CD4-positive, alpha-beta T cell (primary cell): ENCODE measurements at regions not wholly inside any gene's neighbourhood (a gene's known extent, or its start where the extent isn't known, plus 50 kb on each side); places are given as distances from the start of the nearest gene placed in this dataset.

Experiments used
- ATAC-seq: fragments of 200-7000 bp; cut with Tn5 transposase; one replicate; pipeline ENCODE4 v1.10.0; 2022; ENCODE audit warnings: mild to moderate bottlenecking; ENCODE audit not compliant: poor library complexity
- CTCF ChIA-PET: fragments of 350-600 bp; sonication (Branson Sonifier 250); formaldehyde crosslinking; loops from one replicate; lab custom pipeline; 2021; ENCODE audit warnings: antibody characterized with exemption, inconsistent platforms; lab: Charles Lee
- POLR2A ChIA-PET: fragments of 350-600 bp; sonication (Branson Sonifier 250); formaldehyde crosslinking; loops from one replicate; lab custom pipeline; 2021; ENCODE audit warnings: antibody characterized with exemption, inconsistent platforms; lab: Charles Lee
- DNase-seq, 14 experiments: peaks; one replicate each; pipeline ENCODE4 v3.0.0-alpha.2; 2013 to 2020; ENCODE audit warnings: mixed read lengths in 2 of 14
- H3K27ac ChIP-seq, 2 donors: one replicate each; pipeline versions ENCODE4 v1.5.1 to v1.7.0; 2013; ENCODE audit warnings: low read length in 2 of 2, low read depth in 1 of 2, mild to moderate bottlenecking in 1 of 2
- H3K27me3 ChIP-seq, 2 experiments: 1 replicate in 1 of 2; 2 replicates in 1 of 2; pipeline versions ENCODE4 v1.6.1 to v1.7.0; 2013; ENCODE audit warnings: low read length in 2 of 2, control low read depth in 1 of 2, mild to moderate bottlenecking in 1 of 2, moderate library complexity in 1 of 2; ENCODE audit not compliant: insufficient read depth in 2 of 2, control insufficient read depth in 1 of 2
- H3K36me3 ChIP-seq: one replicate; pipeline ENCODE4 v1.6.1; 2013; ENCODE audit warnings: low read length, control low read depth; ENCODE audit not compliant: insufficient read depth
- H3K4me1 ChIP-seq: one replicate; pipeline ENCODE4 v1.6.1; 2013; ENCODE audit warnings: low read length, control low read depth; ENCODE audit not compliant: insufficient read depth
- H3K4me3 ChIP-seq: one replicate; pipeline ENCODE4 v1.5.1; 2013; ENCODE audit warnings: mild to moderate bottlenecking, low read length, moderate library complexity
- H3K9me3 ChIP-seq, 2 experiments: 1 replicate in 1 of 2; 2 replicates in 1 of 2; pipeline versions ENCODE4 v1.6.1 to v1.7.0; 2013; ENCODE audit warnings: low read length in 2 of 2, mild to moderate bottlenecking in 2 of 2, control low read depth in 1 of 2, moderate library complexity in 1 of 2; ENCODE audit not compliant: control insufficient read depth in 1 of 2, insufficient read depth in 1 of 2
- H3K27ac Mint-ChIP-seq: one replicate; pipeline ENCODE4 v1.8.0; 2020; ENCODE audit warnings: mixed read lengths
- H3K27me3 Mint-ChIP-seq: one replicate; pipeline ENCODE4 v1.8.0; 2021; ENCODE audit warnings: mixed read lengths
- H3K36me3 Mint-ChIP-seq: one replicate; pipeline ENCODE4 v1.8.0; 2021; ENCODE audit warnings: low read depth, mixed read lengths
- H3K4me1 Mint-ChIP-seq: one replicate; pipeline ENCODE4 v1.8.0; 2021; ENCODE audit warnings: low read depth, mixed read lengths
- H3K4me3 Mint-ChIP-seq: one replicate; pipeline ENCODE4 v1.8.0; 2020; ENCODE audit warnings: mild to moderate bottlenecking, mixed read lengths
- H3K9me3 Mint-ChIP-seq: one replicate; pipeline ENCODE4 v1.8.0; 2020; ENCODE audit warnings: mixed read lengths
- CTCF ChIP-seq: fragments of 200-600 bp; IDR thresholded peaks from one replicate; pipeline ENCODE4 v1.8.0; 2022; ENCODE audit warnings: antibody characterized with exemption, mild to moderate bottlenecking
- intact Hi-C, 2 experiments: fragments of 100-400 bp; cut with DNase I in 1 of 2; cut with micrococcal nuclease in 1 of 2; formaldehyde crosslinking; loops; one replicate each; pipeline versions ENCODE4 v1.15.1 to v1.9.0; 2023 to 2025; cut with DNase I, micrococcal nuclease

- ChIA-PET CTCF (no interaction called here), POLR2A (no interaction called here)
- Mint-ChIP-seq H3K27me3 (peaks cover 5% of the 10 kb centered on the region), H3K4me3 (no peak overlapping the region), H3K9me3 (no peaks in the 10 kb centered on the region), H3K27ac (no peak overlapping the region), H3K36me3 (no peaks in the 10 kb centered on the region), H3K4me1 (no peaks in the 10 kb centered on the region)
- intact Hi-C loops, result no loop called here
- Histone ChIP-seq H3K36me3 (no peaks in the 10 kb centered on the region), H3K4me1 (no peaks in the 10 kb centered on the region), H3K27ac (no peak overlapping the region), H3K27me3 (no peaks in the 10 kb centered on the region), H3K4me3 (no peak overlapping the region), H3K9me3 (no peaks in the 10 kb centered on the region)
- DNase-seq (no peak), ATAC-seq (no peak)
- TF ChIP-seq CTCF, result no peak
Observed at GRCh38 chr3:140856905-140857304, 84.7 kb upstream of the SLC25A36 start.

- Histone ChIP-seq H3K27ac (no peak overlapping the region), H3K36me3 (no peaks in the 10 kb centered on the region), H3K9me3 (no peaks in the 10 kb centered on the region), H3K4me3 (no peak overlapping the region), H3K4me1 (no peaks in the 10 kb centered on the region), H3K27me3 (no peaks in the 10 kb centered on the region)
- POLR2A ChIA-PET, result no interaction called here
- TF ChIP-seq CTCF, result no peak
- Mint-ChIP-seq H3K9me3 (no peaks in the 10 kb centered on the region), H3K4me3 (no peak overlapping the region), H3K27me3 (peaks cover 9% of the 10 kb centered on the region), H3K27ac (no peak overlapping the region), H3K36me3 (no peaks in the 10 kb centered on the region), H3K4me1 (no peaks in the 10 kb centered on the region)
- intact Hi-C loops, result no loop called here
- DNase-seq (no peak), ATAC-seq (no peak)
- CTCF ChIA-PET, result no interaction called here
Observed at GRCh38 chr3:140857993-140858392, 83.6 kb upstream of the SLC25A36 start.

- no peak overlapping the region for H3K27ac ChIP-seq
- no peak overlapping the region for H3K4me3 ChIP-seq
- no peaks in the 10 kb centered on the region for H3K36me3 ChIP-seq
- H3K4me1 Mint-ChIP-seq, result no peaks in the 10 kb centered on the region
- intact Hi-C loops, result loop anchor here in 1 of 2 experiments (10.0 kb wide), 1 partner anchor 1745 kb away; no protein-coding TSS in a partner anchor
- peaks cover 7% of the 10 kb centered on the region for H3K27me3 Mint-ChIP-seq
- no peaks in the 10 kb centered on the region for H3K9me3 Mint-ChIP-seq
- ChIA-PET CTCF (no interaction called here), POLR2A (no interaction called here)
- no peaks in the 10 kb centered on the region for H3K27me3 ChIP-seq
- H3K4me1 ChIP-seq, result peaks cover 3% of the 10 kb centered on the region
- no peaks in the 10 kb centered on the region for H3K36me3 Mint-ChIP-seq
- no peaks in the 10 kb centered on the region for H3K9me3 ChIP-seq
- no peak overlapping the region for H3K4me3 Mint-ChIP-seq
- no peak overlapping the region for H3K27ac Mint-ChIP-seq
- no peak for ATAC-seq
- TF ChIP-seq CTCF, result no peak
- no peak for DNase-seq
Observed at GRCh38 chr3:140859592-140860336, 81.9 kb upstream of the SLC25A36 start.
